Kidney (tissue), 13 donors: ENCODE measurements at regions not wholly inside any gene's neighbourhood (a gene's known extent, or its start where the extent isn't known, plus 50 kb on each side); places are given as distances from the start of the nearest gene placed in this dataset.

ENCODE experiments used
- DNase-seq, 5 donors: peaks; one replicate each; pipeline ENCODE4 v3.0.0-alpha.2; 2013 to 2020
- FAIRE-seq: peaks from 2 replicates; lab custom pipeline; 2012; peaks lifted over from hg19 to GRCh38; lab: Jason Lieb, UNC
- H3K27ac ChIP-seq, 2 donors: one replicate each; pipeline ENCODE4 v1.7.0; 2013; ENCODE audit warnings: low read depth in 2 of 2, low read length in 2 of 2, inconsistent platforms in 1 of 2
- H3K27me3 ChIP-seq: one replicate; pipeline ENCODE4 v1.7.1; 2013; ENCODE audit warnings: low read length, inconsistent platforms; ENCODE audit not compliant: control insufficient read depth, insufficient read depth
- H3K36me3 ChIP-seq, 3 donors: one replicate each; pipeline versions ENCODE4 v1.7.0 to v1.7.1; 2013; ENCODE audit warnings: low read length in 3 of 3, control low read depth in 1 of 3, inconsistent platforms in 1 of 3; ENCODE audit not compliant: insufficient read depth in 3 of 3, control insufficient read depth in 2 of 3
- H3K4me1 ChIP-seq, 3 donors: one replicate each; pipeline versions ENCODE4 v1.7.0 to v1.7.1; 2013; ENCODE audit warnings: low read length in 3 of 3, inconsistent platforms in 1 of 3, low read depth in 1 of 3; ENCODE audit not compliant: control insufficient read depth in 2 of 3, insufficient read depth in 2 of 3
- H3K4me3 ChIP-seq, 3 donors: one replicate each; pipeline versions ENCODE4 v1.7.0 to v1.8.1; 2013; ENCODE audit warnings: low read length in 3 of 3, control low read depth in 1 of 3, inconsistent platforms in 1 of 3
- H3K9ac ChIP-seq, 3 donors: one replicate each; pipeline versions ENCODE4 v1.7.0 to v1.7.1; 2013; ENCODE audit warnings: low read length in 3 of 3, control low read depth in 1 of 3, inconsistent platforms in 1 of 3
- H3K9me3 ChIP-seq, 3 donors: one replicate each; pipeline versions ENCODE4 v1.7.0 to v1.7.1; 2013; ENCODE audit warnings: low read length in 3 of 3, control low read depth in 1 of 3, inconsistent platforms in 1 of 3; ENCODE audit not compliant: control insufficient read depth in 2 of 3, insufficient read depth in 1 of 3
- CTCF ChIP-seq: IDR thresholded peaks from 3 replicates; pipeline ENCODE4 v1.5.1; 2012; ENCODE audit warnings: mild to moderate bottlenecking, moderate library complexity, borderline replicate concordance; ENCODE audit not compliant: insufficient read depth; ENCODE audit errors: extremely low read depth
- intact Hi-C: fragments of 100-400 bp; cut with DNase I; formaldehyde crosslinking; loops from one replicate; pipeline ENCODE4 v1.11.1; 2022
- donor health status: control.
- donor health status: control.
- donor health status: control.
- donor health status: control.
- donor health status: control.
- donor health status: DM: yes; HTN: yes; CAD: no.
- donor health status: Normal renal cell carcinoma (clear cell type).

GRCh38 chr5:148927307-148927946 lies 101.0 kb downstream of the ADRB2 start:
- no peak for FAIRE-seq
- H3K4me3 ChIP-seq: no peak overlapping the region
- H3K4me1 ChIP-seq: no peaks in the 10 kb centered on the region
- no peak for DNase-seq
- H3K27ac ChIP-seq: no peak overlapping the region
- H3K9ac ChIP-seq: no peak overlapping the region
- intact Hi-C loops: no loop called here
- no peak for TF ChIP-seq CTCF
- no peaks in the 10 kb centered on the region for H3K27me3 ChIP-seq
- H3K36me3 ChIP-seq: no peaks in the 10 kb centered on the region
- no peaks in the 10 kb centered on the region for H3K9me3 ChIP-seq

- DNase-seq (no peak), FAIRE-seq (no peak)
- no peak for TF ChIP-seq CTCF
- Histone ChIP-seq H3K36me3 (no peaks in the 10 kb centered on the region), H3K4me1 (no peaks in the 10 kb centered on the region), H3K4me3 (no peak overlapping the region), H3K9ac (no peak overlapping the region), H3K9me3 (no peaks in the 10 kb centered on the region), H3K27ac (no peak overlapping the region), H3K27me3 (no peaks in the 10 kb centered on the region)
- intact Hi-C loops: no loop called here
Observed at GRCh38 chr5:148928141-148928540, 101.7 kb downstream of the ADRB2 start.

- no peak for TF ChIP-seq CTCF
- H3K36me3 ChIP-seq: no peaks in the 10 kb centered on the region
- H3K4me3 ChIP-seq: no peak overlapping the region
- FAIRE-seq (no peak), DNase-seq (no peak)
- no peaks in the 10 kb centered on the region for H3K27me3 ChIP-seq
- no peak overlapping the region for H3K27ac ChIP-seq
- H3K9me3 ChIP-seq: no peaks in the 10 kb centered on the region
- intact Hi-C loops: no loop called here
- H3K4me1 ChIP-seq: no peaks in the 10 kb centered on the region
- H3K9ac ChIP-seq: no peak overlapping the region
Observed at GRCh38 chr5:148931453-148932057, 105.1 kb downstream of the ADRB2 start.
